Suprapubic skin (tissue), 4 donors: ENCODE measurements at regions not wholly inside any gene's neighbourhood (a gene's known extent, or its start where the extent isn't known, plus 50 kb on each side); places are given as distances from the start of the nearest gene placed in this dataset.

Source experiments
- DNase-seq, 2 donors: peaks; one replicate each; pipeline ENCODE4 v3.0.0-alpha.2; 2019; ENCODE audit warnings: low spot score in 2 of 2
- H3K27ac ChIP-seq: fragments of 200-600 bp; sonication (generic); one replicate; pipeline ENCODE4 v1.5.1; 2019
- H3K27me3 ChIP-seq: fragments of 200-600 bp; sonication (generic); one replicate; pipeline ENCODE4 v1.5.1; 2019
- H3K36me3 ChIP-seq: fragments of 200-600 bp; sonication (generic); one replicate; pipeline ENCODE4 v1.5.1; 2019
- H3K4me1 ChIP-seq: fragments of 200-600 bp; sonication (generic); one replicate; pipeline ENCODE4 v1.5.1; 2019
- H3K4me3 ChIP-seq: fragments of 200-600 bp; sonication (generic); one replicate; pipeline ENCODE4 v1.5.1; 2019; ENCODE audit warnings: mild to moderate bottlenecking
- H3K9me3 ChIP-seq: fragments of 200-600 bp; sonication (generic); one replicate; pipeline ENCODE4 v1.5.1; 2019
- CTCF ChIP-seq, 2 donors: fragments of 200-600 bp in 1 of 2; fragments of 450-650 bp in 1 of 2; sonication (generic) in 1 of 2; IDR thresholded peaks; one replicate each; pipeline ENCODE4 v1.5.1; 2016 to 2019; ENCODE audit warnings: antibody characterized with exemption in 2 of 2, mild to moderate bottlenecking in 1 of 2, moderate library complexity in 1 of 2
- EP300 ChIP-seq: sonication (generic); formaldehyde crosslinking; IDR thresholded peaks from one replicate; pipeline ENCODE4 v1.6.1; 2017; ENCODE audit warnings: antibody characterized with exemption
- POLR2A ChIP-seq, 2 donors: fragments of 450-650 bp; IDR thresholded peaks; one replicate each; pipeline ENCODE4 v1.6.1; 2017; ENCODE audit warnings: antibody characterized with exemption in 2 of 2, mild to moderate bottlenecking in 2 of 2, moderate library complexity in 2 of 2
- POLR2AphosphoS5 ChIP-seq, 3 donors: sonication (generic); formaldehyde crosslinking; IDR thresholded peaks; one replicate each; pipeline ENCODE4 v1.6.1; 2017; ENCODE audit warnings: antibody characterized with exemption in 3 of 3
- WGBS: methylation state at CpG from one replicate; pipeline ENCODE4 v1.1.5; 2018; 5-methylcytosine and 5-hydroxymethylcytosine counted together

- DNase-seq = no peak
- Histone ChIP-seq H3K27me3 (peaks cover 5% of the 10 kb centered on the region), H3K9me3 (no peaks in the 10 kb centered on the region), H3K36me3 (no peaks in the 10 kb centered on the region), H3K27ac (no peak overlapping the region), H3K4me3 (no peak overlapping the region), H3K4me1 (no peaks in the 10 kb centered on the region)
- WGBS = 85% methylated on average over 3 of the region's 3 CpGs
- TF ChIP-seq POLR2A (IDR thresholded peaks at IDR 0.05) (no peak), POLR2AphosphoS5 (IDR thresholded peaks at IDR 0.05) (no peak), CTCF (IDR thresholded peaks at IDR 0.05) (no peak), EP300 (no peak)
Observed at GRCh38 chr10:51004776-51005175, 69.5 kb upstream of the PRKG1 start.

- 59% methylated on average over 4 of the region's 4 CpGs for WGBS
- Histone ChIP-seq H3K4me3 (no peak overlapping the region), H3K9me3 (no peaks in the 10 kb centered on the region), H3K4me1 (no peaks in the 10 kb centered on the region), H3K36me3 (no peaks in the 10 kb centered on the region), H3K27ac (no peak overlapping the region), H3K27me3 (peaks cover 5% of the 10 kb centered on the region)
- TF ChIP-seq CTCF (IDR thresholded peaks at IDR 0.05) (no peak), POLR2AphosphoS5 (IDR thresholded peaks at IDR 0.05) (no peak), EP300 (no peak), POLR2A (IDR thresholded peaks at IDR 0.05) (no peak)
- DNase-seq = no peak
Observed at GRCh38 chr10:51005551-51005950, 68.7 kb upstream of the PRKG1 start.

- Histone ChIP-seq H3K36me3 (no peaks in the 10 kb centered on the region), H3K27me3 (no peaks in the 10 kb centered on the region), H3K9me3 (no peaks in the 10 kb centered on the region), H3K4me1 (no peaks in the 10 kb centered on the region), H3K4me3 (no peak overlapping the region), H3K27ac (no peak overlapping the region)
- TF ChIP-seq EP300 = no peak
- no peak for TF ChIP-seq CTCF (IDR thresholded peaks at IDR 0.05)
- no peak for TF ChIP-seq POLR2AphosphoS5 (IDR thresholded peaks at IDR 0.05)
- TF ChIP-seq POLR2A (IDR thresholded peaks at IDR 0.05) = no peak
- no peak for DNase-seq
- 97% methylated on average over 5 of the region's 5 CpGs for WGBS
Observed at GRCh38 chr10:51006686-51007085, 67.6 kb upstream of the PRKG1 start.

- H3K4me1 ChIP-seq = no peaks in the 10 kb centered on the region
- WGBS = 62% methylated on average over 2 of the region's 2 CpGs
- no peaks in the 10 kb centered on the region for H3K27me3 ChIP-seq
- H3K9me3 ChIP-seq = no peaks in the 10 kb centered on the region
- no peak overlapping the region for H3K27ac ChIP-seq
- no peaks in the 10 kb centered on the region for H3K36me3 ChIP-seq
- no peak for DNase-seq
- no peak overlapping the region for H3K4me3 ChIP-seq
- no peak for TF ChIP-seq POLR2AphosphoS5 (IDR thresholded peaks at IDR 0.05)
- TF ChIP-seq EP300 = no peak
- no peak for TF ChIP-seq POLR2A (IDR thresholded peaks at IDR 0.05)
- no peak for TF ChIP-seq CTCF (IDR thresholded peaks at IDR 0.05)
Observed at GRCh38 chr10:51007781-51008180, 66.5 kb upstream of the PRKG1 start.

- WGBS = 94% methylated on average over 3 of the region's 3 CpGs
- DNase-seq = no peak
Observed at GRCh38 chr10:51008346-51008745, 65.9 kb upstream of the PRKG1 start.

More at GRCh38 chr10:51008346-51008745, 65.9 kb upstream of the PRKG1 start:
- Histone ChIP-seq H3K4me3 (no peak overlapping the region), H3K9me3 (no peaks in the 10 kb centered on the region), H3K27me3 (no peaks in the 10 kb centered on the region), H3K27ac (no peak overlapping the region), H3K36me3 (no peaks in the 10 kb centered on the region), H3K4me1 (no peaks in the 10 kb centered on the region)
- no peak for TF ChIP-seq EP300
- TF ChIP-seq POLR2AphosphoS5 (IDR thresholded peaks at IDR 0.05) = no peak
- no peak for TF ChIP-seq CTCF (IDR thresholded peaks at IDR 0.05)
- no peak for TF ChIP-seq POLR2A (IDR thresholded peaks at IDR 0.05)
